ENCODE measurements at regions not wholly inside any gene's neighbourhood (a gene's known extent, or its start where the extent isn't known, plus 50 kb on each side); places are given as distances from the start of the nearest gene placed in this dataset.
"Not testable (repeated sequence)": the region's sequence is repeated elsewhere in the genome, so short reads cannot be mapped to it uniquely, and the experiment has no call there.

DNA sequence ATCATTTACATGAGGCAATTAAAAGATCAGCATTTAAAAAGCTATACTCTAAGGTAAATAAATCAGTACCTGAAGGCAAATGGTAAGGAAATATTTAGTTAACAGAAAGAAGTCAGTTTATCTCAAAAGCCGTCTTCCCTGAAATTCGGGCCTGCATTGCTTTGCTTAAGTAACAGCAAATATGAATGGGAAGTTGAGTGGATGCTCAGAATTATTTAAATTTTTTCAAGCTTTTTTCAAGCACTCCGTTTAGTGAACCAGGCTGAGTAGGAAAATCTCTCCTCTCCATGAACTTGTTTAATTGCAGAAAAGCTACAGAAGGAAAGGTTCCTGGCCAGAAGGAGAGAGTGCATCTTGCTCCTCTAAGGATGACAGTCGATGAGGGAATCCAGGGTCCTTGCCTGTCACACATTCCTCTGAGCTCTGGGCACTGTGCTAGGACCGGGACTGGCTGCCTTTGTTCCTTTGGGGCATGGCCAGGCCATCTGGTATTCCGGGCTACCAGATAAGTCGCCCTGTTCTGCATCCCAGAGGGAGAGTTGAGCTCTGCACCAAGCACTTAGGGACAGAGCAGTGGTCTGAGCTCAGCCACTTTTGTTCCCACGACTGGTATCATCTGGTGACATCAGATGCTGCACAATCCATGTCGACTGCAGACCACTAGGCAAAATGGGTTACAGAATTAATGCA is 77.6 kb downstream of the RIN2 start:
- DNase-seq, result no peak

DNA sequence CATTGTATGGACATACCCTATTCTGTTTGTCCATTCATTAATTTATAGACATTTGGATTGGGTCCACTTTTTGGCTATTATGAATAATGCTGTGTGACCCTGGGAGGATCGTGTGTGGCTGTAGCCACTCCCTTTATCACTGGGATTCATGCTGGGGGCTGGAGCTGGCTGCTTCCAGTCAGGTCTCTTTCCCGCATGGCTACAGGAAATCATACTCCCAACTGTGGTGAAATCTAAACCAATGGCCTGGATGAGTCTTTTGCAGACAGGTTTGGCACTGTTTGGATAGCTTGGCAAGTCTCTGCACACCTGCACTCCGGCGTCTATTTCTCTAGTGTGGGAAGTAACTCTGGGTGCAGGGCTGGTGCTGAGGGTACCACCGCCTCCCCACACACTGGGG is 80.4 kb downstream of the RIN2 start:
- DNase-seq, result no peak

DNA sequence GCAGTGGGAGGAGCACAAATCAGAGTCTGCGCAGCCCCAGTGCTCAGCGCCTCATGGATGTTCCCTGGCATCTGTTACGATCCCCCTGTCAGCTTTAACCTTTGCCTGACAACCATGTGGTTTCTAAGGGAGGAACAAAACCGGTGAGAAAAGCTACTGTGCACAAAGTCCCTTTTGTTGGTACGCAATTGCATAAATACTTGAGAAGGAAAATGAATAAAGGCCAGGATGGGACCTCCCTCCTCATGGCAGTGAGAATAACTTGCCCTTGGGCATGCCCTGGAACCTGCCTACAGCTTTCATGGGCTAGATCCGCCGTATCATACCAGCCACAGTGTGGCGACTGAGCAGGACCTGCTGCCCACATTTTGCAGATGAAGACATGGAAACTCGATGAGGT is 81.0 kb downstream of the RIN2 start:
- no peak for DNase-seq

DNA sequence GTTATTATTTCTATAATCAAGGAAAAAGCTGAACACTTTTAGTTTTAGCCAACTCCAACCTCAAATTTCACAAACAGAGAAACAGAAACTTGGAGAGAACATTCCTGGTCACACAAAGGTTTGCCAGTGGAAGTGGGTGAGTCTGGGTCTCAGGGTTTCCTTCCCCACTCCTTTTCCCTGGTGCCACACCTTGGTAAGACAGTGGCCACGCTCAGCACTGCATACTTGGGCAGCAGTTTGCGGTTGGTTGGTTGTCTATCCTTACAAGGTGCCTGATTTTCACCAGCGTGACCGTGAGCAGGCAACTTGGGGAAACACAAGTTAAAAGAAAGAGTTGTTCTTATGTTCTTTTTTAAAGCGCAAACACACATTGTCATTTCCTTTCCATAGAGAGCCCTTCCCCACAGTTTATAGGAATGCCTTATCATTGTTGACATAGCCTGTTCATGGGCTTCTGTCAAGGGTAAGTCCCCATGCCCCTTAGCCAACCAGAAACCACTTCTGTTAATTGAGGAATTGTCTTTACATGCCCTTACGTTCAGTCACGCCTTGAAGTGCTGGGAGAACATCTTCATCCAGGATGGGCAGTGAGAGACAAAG is 82.2 kb downstream of the RIN2 start:
- no peak for DNase-seq

DNA sequence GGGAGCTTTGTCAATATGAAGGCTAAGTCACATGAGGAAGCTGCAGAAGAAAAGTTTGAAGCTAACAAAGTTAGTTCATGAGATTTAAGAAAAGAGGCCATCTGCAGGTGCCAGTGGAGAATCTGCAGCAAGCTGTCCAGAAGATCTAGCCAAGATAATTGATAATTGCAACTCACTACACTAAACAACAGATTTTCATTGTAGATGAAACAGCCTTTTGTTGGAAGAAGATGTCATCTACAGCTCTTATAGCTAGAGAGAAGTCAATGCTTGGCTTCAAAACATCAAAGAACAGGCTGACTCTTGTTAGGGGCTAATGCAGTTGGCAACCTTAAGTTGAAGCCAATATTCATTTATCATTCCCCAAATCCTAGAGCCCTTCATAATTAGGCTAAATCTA is 83.7 kb downstream of the RIN2 start:
- DNase-seq, result no peak

DNA sequence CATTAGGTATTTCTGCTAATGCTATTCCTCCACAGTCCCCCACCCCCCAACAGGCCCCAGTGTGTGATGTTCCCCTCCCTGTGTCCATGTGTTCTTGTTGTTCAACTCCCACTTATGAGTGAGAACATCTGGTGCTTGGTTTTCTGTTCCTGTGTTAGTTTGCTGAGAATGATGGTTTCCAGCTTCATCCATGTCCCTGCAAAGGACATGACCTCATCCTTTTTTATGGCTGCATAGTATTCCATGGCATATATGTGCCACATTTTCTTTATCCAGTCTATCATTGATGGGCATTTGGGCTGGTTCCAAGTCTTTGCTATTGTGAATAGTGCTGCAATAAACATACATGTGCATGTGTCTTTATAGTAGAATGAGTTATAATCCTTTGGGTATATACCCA is 86.8 kb downstream of the RIN2 start:
- DNase-seq, result not testable (repeated sequence)

DNA sequence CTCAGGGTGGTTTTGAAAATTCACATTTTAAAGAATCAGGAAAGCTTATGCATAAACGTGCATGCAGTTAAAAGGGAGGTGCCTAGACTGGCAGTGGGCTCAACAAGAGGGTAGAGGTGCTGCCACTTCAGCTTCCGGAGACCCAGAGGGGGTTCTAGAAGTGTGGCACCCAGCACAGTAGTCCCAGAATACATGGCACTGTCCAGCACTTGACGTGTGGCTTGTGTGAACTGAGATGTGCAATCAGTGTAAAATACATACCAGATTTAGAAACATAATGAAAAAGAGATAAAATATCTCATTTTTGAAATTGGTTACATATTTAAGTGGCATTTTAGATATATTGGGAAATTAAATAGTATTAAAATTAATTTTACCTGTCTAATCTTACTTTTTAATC is 89.3 kb downstream of the RIN2 start:
- DNase-seq, result no peak

DNA sequence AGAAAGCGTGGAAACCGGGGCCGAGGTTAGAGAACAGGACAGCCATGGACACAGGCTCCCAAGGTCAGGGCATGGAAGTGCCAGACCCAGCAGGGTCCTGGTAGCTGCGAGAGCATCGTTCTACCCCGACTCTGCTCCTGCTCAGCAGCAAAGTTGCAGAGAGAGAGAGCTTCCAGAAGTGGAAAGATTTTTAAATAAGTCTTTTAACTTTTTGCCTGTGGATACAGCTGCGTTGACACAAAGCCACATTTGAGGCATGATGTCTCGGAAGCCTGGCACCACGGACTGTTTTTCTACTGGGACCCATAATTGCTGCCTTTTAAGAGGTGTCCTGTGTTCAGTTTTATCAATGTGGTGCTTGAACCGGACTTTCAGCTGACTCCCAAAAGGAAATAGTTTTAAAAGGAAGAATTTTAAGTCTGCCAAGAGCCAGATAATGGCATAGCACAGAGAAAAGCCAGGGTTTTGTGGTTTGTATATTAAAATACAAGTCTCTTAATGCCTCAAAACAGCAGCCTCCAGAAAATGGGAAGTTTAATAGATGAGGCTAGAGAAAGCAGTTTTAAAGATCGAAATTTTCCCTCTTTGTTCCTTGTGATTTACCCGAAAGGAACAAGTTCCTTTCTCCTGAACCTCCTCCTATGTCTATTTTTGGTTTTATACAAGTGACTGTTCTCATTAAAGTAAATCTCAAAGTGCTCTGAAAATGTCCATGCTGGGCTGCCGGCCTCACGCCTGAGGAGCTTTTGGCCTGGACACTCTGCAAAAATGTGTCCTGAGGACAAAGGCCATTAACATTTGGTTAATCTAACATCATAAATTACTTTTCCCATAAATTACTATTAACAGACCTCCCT is 91.5 kb downstream of the RIN2 start:
- no peak for DNase-seq

DNA sequence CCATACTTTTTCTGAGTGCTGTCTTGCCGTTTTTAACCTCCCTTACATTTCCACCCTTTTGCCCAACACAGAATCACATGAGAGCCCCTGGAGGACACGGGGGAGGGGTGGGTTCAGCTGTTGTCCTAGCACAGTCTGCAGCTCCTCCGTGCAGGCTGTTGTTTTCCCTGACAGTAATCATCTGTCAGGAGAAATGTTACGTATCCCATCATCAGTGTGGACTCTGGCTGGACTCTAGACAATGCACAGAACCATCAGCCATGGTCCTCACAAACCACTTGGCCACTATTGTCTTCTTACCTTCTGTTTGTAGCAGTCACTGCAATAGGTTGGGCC is 92.1 kb downstream of the RIN2 start:
- DNase-seq, result no peak

DNA sequence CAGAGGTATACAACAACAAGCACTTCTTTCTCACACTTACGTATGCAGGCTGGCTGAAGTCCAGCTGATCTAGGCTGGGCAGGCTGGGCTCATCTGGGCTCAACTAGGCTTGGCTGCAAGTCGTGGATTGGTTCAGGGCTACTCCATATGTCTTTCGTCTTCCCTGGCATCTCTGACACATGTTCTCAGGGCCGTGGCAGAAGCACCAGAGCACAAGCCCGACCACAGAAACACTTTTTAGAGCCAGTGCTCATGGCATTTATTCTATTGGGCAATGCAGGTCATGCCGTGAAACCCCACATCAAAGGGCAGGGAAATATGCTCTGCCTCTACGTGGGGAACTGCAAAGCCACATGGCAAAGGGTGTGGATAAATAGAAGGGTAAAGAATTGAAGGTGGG is 93.8 kb downstream of the RIN2 start:
- DNase-seq, result no peak

DNA sequence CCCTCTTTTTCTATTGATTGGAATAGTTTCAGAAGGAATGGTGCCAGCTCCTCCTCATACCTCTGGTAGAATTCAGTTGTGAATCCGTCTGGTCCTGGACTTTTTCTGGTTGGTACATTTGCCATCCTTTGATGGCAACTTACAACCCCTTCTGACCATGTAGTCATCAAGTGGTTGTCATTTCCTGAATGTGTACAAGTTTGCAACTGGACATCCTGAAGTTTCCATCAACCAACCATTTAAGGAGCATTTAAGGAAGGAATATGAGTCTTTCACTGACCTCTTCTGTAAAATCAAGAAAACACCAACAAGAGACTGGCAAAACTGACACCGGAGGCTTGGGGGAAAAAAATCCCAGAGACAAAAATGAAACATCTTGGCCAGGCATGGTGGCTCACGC is 97.4 kb downstream of the RIN2 start:
- DNase-seq, result no peak

DNA sequence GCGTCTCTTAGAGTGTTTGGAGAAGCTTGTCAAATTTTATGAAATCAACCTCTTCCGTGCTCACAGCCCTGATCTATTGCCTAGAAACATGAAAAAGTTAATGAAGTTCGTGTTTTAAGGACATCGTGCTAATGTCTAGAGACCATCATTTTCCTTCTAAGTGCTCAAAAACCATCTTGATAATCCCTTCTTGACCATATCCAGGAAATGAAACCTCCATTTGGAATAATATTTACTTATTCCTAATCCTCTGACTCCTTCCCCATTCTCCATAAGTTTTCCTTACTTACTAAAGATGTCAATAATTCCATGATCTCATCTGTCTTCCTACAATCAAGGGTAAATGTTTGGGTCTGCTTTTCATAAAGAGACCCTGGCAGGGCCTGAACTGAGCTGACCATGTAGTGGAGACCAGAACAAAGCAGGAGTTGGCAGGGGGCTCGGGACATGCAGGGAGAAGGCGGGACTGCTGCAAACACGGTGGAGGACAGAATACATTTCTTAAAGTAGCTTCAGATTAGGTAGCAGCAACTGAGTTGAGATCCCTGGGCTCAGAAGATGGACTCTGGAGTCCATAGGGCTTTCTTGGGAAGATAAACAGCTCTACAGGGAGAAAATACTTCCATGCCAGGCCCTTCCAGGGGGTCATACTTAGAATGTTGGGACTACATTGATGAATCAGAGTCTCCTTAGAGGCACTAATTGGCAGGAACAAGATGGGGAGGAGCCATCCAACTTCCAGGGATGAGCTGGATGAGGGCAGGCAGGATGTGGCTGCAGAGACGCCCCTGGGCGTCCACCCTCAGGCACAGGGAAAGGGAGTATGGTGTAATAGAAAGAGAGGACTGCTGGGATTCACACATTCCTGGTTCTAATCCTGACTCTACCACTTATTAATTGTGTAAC is 100.7 kb downstream of the RIN2 start:
- no peak for DNase-seq

DNA sequence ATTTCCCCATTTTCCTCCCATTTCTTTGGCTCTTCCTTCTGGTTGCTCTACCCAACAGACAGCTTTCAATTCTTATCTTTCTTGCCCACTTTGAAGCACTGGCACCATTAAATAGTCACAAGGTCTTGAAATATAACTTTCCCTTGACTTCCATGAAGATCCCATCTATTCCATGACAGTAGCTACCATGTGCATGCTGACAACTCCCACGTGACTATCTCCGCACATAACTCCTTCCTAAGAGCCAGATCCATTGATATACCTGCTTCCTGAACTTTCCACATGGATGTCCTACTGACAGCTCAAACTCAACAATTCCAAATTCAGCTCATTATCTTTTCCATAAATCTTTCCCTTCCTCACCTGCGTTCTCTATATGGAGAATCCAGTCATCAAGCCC is 101.4 kb downstream of the RIN2 start:
- DNase-seq, result no peak

DNA sequence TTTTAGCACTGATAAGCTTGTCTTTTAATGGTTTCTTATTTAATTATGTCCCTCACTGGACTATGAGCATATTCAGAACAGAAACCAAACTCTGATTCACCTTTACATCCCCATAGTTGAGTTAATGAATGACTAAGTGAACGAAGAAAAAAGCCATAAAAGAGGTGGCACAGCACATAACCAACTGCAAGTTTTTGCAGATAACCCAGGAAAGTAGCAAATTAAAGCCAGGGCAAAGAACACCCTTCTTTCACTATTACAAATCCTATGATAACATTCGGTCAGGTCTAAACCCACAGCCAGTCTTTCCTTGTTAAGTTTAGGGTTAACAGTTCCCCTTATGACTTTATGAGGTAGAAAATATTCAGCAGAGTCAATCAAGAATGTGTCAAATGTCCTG is 102.7 kb downstream of the RIN2 start:
- DNase-seq, result no peak

DNA sequence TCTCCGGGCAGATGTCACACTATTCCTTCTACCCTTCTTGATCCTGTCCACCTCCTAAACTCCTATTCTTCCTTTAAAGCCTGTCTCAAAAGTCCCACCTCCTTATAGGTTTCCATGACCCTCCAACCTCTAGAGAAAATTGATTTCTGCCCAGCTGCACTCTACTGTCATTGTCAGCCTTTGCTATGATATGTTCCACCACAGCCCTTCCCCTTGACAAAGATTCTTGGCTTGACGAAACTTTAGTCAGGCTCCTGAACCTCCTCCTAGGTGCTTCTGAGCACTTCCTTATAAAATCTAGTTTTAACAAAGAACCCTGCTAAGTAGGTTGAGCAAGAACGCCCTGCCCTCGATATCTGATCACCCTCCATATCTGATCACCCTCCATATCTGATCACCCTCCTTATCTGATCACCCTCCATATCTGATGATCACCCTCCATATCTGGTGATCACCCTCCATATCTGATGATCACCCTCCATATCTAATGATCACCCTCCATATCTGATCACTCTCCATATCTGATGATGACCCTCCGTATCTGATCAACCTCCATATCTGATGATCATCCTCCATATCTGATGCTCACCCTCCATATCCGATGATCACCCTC is 103.2 kb downstream of the RIN2 start:
- no peak for DNase-seq

DNA sequence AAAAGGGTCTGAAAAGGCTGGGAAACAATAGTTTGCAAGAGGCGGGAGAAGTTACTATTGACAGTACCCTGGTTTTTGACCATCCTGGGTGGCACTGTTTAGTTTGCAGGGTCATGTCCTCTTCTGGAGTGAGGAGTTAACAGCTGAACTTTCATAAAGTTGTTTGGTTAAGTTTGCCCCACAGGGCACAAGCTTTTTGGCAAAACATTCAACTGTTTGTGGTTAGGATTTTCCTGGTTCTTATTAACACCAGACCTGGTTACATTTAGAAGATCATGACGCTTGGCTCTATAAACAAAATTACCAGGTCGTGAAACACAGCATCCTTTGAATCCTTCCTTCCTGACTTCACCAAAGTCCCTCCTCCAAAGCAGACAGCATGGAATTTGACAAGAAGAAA is 106.1 kb downstream of the RIN2 start:
- DNase-seq, result no peak

DNA sequence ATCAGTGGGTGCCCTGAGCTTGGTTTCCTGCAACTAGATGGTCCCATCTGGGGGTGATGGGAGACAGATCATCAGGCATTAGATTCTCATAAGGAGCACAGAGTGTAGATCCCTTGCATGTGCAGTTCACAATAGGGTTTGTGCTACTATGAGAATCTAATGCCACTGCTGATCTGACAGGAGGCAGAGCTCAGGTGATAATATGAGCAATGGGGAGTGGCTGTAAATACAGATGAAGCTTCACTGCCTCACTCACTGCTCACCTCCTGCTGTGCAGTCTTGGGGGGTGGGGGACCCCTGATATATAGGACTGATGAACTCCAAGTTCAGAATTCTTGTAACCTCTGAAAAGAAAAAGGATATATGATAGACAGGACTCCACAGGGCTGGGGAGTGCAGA is 108.0 kb downstream of the RIN2 start:
- no peak for DNase-seq

DNA sequence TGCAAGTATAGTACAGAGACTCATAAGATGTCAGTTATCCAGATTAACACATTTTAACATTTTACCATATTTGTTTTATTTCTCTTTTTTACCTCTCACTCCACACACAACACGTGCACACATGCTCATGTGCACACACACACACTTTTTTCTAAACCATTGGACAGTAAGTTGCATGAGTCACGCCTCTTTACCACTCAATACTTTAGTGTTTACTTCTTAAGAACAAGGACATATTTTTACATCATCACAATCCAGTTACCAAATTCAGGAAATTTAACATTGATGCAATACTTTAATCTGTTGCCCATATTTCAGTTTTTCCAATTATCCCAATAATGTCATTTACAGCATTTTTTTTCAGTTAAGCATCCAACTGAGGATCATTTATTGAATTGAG is 109.0 kb downstream of the RIN2 start:
- no peak for DNase-seq

DNA sequence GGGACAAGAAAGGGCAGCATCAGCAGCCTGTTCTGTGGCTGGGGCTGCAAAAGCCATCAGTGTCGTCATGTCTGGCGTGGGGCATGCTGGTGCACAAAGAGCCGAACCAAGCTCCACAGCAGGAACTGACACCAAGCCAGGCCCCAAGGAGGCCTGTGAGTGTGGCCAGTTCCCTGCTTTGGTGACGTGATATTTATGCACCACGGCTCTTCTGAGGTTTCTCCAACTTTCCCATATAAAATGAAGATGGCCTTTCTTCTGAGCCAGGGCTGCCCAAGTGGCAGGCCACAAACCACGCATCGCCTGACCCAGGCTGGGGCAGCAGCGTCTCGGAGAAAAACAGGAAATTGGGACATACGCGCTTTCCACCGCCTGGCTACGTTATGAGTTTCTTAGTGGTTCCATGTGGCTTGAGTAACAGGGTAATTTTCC is 109.9 kb downstream of the RIN2 start:
- DNase-seq, result no peak

DNA sequence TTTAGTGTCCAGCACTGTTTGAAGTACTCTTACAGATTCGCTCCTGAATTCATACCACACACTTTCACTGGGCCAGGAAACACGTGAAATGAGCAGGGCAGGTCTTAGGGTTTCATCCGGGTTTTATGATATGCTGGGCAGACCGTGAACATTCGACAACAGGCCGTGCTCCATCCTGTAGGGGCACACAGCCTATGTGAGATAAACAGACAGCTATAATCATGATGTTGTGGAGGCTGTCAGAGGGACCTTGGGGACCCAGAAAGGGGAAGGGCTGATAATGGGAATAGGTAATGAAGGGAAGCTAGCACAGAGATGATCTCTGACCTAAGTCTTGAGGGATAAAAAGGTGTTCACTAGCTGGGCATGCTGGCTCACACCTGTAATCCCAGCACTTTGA is 110.4 kb downstream of the RIN2 start:
- DNase-seq, result no peak

DNA sequence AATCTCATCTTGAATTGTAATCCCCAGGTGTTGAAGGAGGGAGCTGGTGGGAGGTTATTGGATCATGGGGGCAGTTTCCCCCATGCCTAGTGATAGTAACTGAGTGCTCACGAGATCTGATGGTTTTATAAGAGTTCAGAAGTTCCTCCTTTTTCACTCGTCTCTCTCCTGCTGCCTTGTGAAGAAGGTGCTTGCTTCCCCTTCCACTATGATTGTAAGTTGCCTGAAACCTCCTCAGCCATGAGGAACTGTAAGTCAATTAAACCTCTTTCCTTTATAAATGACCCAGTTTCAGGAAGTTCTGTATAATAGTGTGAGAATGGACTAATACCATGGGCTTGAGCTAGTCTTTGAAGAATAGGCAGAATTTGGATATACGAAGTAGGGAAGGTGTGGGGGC is 113.9 kb downstream of the RIN2 start:
- DNase-seq, result no peak

DNA sequence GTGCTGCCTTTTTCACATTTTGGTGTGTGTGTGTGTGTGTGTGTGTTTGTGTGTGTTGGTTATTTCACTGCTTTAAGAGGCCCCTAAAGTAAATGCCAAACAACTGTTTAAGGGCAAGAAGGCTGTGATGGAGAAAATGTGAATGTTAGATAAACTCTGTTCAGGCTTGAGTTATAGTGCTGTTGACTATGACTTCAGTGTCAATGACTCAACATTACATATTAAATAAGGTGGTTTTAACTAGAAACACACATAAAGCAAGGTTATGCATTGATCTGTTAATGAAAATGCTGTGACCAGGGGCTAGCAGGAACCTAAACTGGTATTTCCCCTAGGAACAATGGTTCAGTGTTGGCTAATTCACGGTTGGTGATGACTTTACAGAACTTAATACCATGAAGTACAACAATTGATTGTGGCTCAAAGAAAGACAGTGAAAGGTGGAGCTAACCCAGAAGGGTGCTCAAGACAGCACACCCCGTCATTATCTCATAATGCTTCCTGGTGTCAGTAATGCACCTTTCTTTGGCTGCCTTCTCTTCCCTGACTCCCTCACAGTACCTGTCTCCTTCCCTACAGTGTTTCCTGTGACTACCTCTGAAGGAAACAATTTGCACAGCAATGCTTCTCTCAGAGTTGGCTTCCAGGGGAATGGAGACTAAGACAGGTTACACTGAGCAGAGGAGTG is 116.1 kb downstream of the RIN2 start:
- DNase-seq, result no peak

All from NCI-H2081 treated with DMSO at 0.1 percent for 48 hours (cell line).